Ectodermal cell (in vitro differentiated cells): ENCODE measurements at regions not wholly inside any gene's neighbourhood (a gene's known extent, or its start where the extent isn't known, plus 50 kb on each side); places are given as distances from the start of the nearest gene placed in this dataset.

Experiments
- H3K27ac ChIP-seq: 2 replicates; pipeline ENCODE4 v1.7.0; 2013; ENCODE audit warnings: mild to moderate bottlenecking, low read depth, low read length; ENCODE audit not compliant: insufficient read depth, poor library complexity, severe bottlenecking
- H3K27me3 ChIP-seq: 2 replicates; pipeline ENCODE4 v1.7.0; 2013; ENCODE audit warnings: mild to moderate bottlenecking, low read length; ENCODE audit not compliant: insufficient read depth, control insufficient read depth, poor library complexity, severe bottlenecking
- H3K36me3 ChIP-seq: one replicate; pipeline ENCODE4 v1.7.0; 2013; ENCODE audit warnings: low read length; ENCODE audit not compliant: control insufficient read depth, insufficient read depth
- H3K4me1 ChIP-seq: one replicate; pipeline ENCODE4 v1.7.0; 2013; ENCODE audit warnings: low read length; ENCODE audit not compliant: control insufficient read depth, insufficient read depth
- H3K4me3 ChIP-seq: 2 replicates; pipeline ENCODE4 v1.7.0; 2013; ENCODE audit warnings: low read depth, low read length, control low read depth; ENCODE audit not compliant: insufficient read depth
- H3K9me3 ChIP-seq: 2 replicates; pipeline ENCODE4 v1.7.0; 2013; ENCODE audit warnings: mild to moderate bottlenecking, low read length, moderate library complexity; ENCODE audit not compliant: control insufficient read depth
- WGBS, 2 experiments: methylation state at CpG; one replicate each; pipeline ENCODE4 v1.1.7; 2013; ENCODE audit warnings: missing lambda C conversion rate in 2 of 2; 5-methylcytosine and 5-hydroxymethylcytosine counted together

GRCh38 chr16:55031481-55031880 is 100.8 kb downstream of the IRX5 start:
- no peaks in the 10 kb centered on the region for H3K4me1 ChIP-seq
- H3K9me3 ChIP-seq = no peaks in the 10 kb centered on the region
- H3K36me3 ChIP-seq = no peaks in the 10 kb centered on the region
- H3K27me3 ChIP-seq = no peaks in the 10 kb centered on the region
- 91% methylated on average over 6 of the region's 6 CpGs for WGBS, 2 experiments
- H3K4me3 ChIP-seq = no peak overlapping the region
- no peak overlapping the region for H3K27ac ChIP-seq

- Histone ChIP-seq H3K4me1 (no peaks in the 10 kb centered on the region), H3K4me3 (no peak overlapping the region), H3K27me3 (no peaks in the 10 kb centered on the region), H3K36me3 (no peaks in the 10 kb centered on the region), H3K9me3 (no peaks in the 10 kb centered on the region), H3K27ac (no peak overlapping the region)
- WGBS, 2 experiments = 94 to 95% methylated on average over 28 of the region's 28 CpGs
Observed at GRCh38 chr16:55033225-55034156, 102.8 kb downstream of the IRX5 start.

GRCh38 chr16:55035029-55035428 is 104.4 kb downstream of the IRX5 start:
- H3K36me3 ChIP-seq = no peaks in the 10 kb centered on the region
- WGBS, 2 experiments = 32 to 33% methylated on average over 9 of the region's 9 CpGs
- H3K27ac ChIP-seq = no peak overlapping the region
- no peaks in the 10 kb centered on the region for H3K27me3 ChIP-seq
- no peaks in the 10 kb centered on the region for H3K9me3 ChIP-seq
- no peaks in the 10 kb centered on the region for H3K4me1 ChIP-seq
- H3K4me3 ChIP-seq = no peak overlapping the region

GRCh38 chr16:55035956-55036355 is 105.3 kb downstream of the IRX5 start:
- no peak overlapping the region for H3K27ac ChIP-seq
- no peaks in the 10 kb centered on the region for H3K9me3 ChIP-seq
- H3K36me3 ChIP-seq = no peaks in the 10 kb centered on the region
- no peak overlapping the region for H3K4me3 ChIP-seq
- H3K4me1 ChIP-seq = no peaks in the 10 kb centered on the region
- WGBS, 2 experiments = 90 to 96% methylated on average over 4 of the region's 4 CpGs
- H3K27me3 ChIP-seq = no peaks in the 10 kb centered on the region

GRCh38 chr16:55036371-55036821 is 105.7 kb downstream of the IRX5 start:
- H3K36me3 ChIP-seq = no peaks in the 10 kb centered on the region
- no peaks in the 10 kb centered on the region for H3K27me3 ChIP-seq
- H3K27ac ChIP-seq = no peak overlapping the region
- no peaks in the 10 kb centered on the region for H3K9me3 ChIP-seq
- no peaks in the 10 kb centered on the region for H3K4me1 ChIP-seq
- no peak overlapping the region for H3K4me3 ChIP-seq
- WGBS, 2 experiments = 91 to 93% methylated on average over 14 of the region's 14 CpGs

GRCh38 chr16:55037046-55037445 is 106.4 kb downstream of the IRX5 start:
- Histone ChIP-seq H3K27ac (no peak overlapping the region), H3K9me3 (no peaks in the 10 kb centered on the region), H3K4me1 (no peaks in the 10 kb centered on the region), H3K27me3 (no peaks in the 10 kb centered on the region), H3K4me3 (no peak overlapping the region), H3K36me3 (no peaks in the 10 kb centered on the region)
- 94 to 95% methylated on average over 4 of the region's 4 CpGs for WGBS, 2 experiments

GRCh38 chr16:55037966-55038365 is 107.3 kb downstream of the IRX5 start:
- Histone ChIP-seq H3K27me3 (no peaks in the 10 kb centered on the region), H3K4me3 (no peak overlapping the region), H3K36me3 (no peaks in the 10 kb centered on the region), H3K4me1 (no peaks in the 10 kb centered on the region), H3K27ac (no peak overlapping the region), H3K9me3 (no peaks in the 10 kb centered on the region)
- WGBS, 2 experiments = 76 to 96% methylated on average over 4 to 5 of the region's 5 CpGs

GRCh38 chr16:55039042-55039441 is 108.4 kb downstream of the IRX5 start:
- WGBS, 2 experiments = 95 to 96% methylated on average over 6 of the region's 6 CpGs
- Histone ChIP-seq H3K27me3 (no peaks in the 10 kb centered on the region), H3K4me3 (no peak overlapping the region), H3K9me3 (no peaks in the 10 kb centered on the region), H3K27ac (no peak overlapping the region), H3K36me3 (no peaks in the 10 kb centered on the region), H3K4me1 (no peaks in the 10 kb centered on the region)

GRCh38 chr16:55039511-55039910 is 108.8 kb downstream of the IRX5 start:
- no peaks in the 10 kb centered on the region for H3K36me3 ChIP-seq
- H3K27ac ChIP-seq = no peak overlapping the region
- 92% methylated on average over 6 of the region's 6 CpGs for WGBS, 2 experiments
- H3K4me3 ChIP-seq = no peak overlapping the region
- no peaks in the 10 kb centered on the region for H3K4me1 ChIP-seq
- H3K27me3 ChIP-seq = no peaks in the 10 kb centered on the region
- no peaks in the 10 kb centered on the region for H3K9me3 ChIP-seq

- Histone ChIP-seq H3K9me3 (no peaks in the 10 kb centered on the region), H3K4me3 (no peak overlapping the region), H3K27ac (no peak overlapping the region), H3K4me1 (no peaks in the 10 kb centered on the region), H3K36me3 (no peaks in the 10 kb centered on the region), H3K27me3 (no peaks in the 10 kb centered on the region)
- 86 to 91% methylated on average over 8 of the region's 8 CpGs for WGBS, 2 experiments
Observed at GRCh38 chr16:55039931-55040330, 109.3 kb downstream of the IRX5 start.
